GM18870 (cell line): ENCODE measurements at regions not wholly inside any gene's neighbourhood (a gene's known extent, or its start where the extent isn't known, plus 50 kb on each side); places are given as distances from the start of the nearest gene placed in this dataset.

Experiments
- ATAC-seq: cut with Tn5 transposase; IDR thresholded peaks from one replicate; pipeline ENCODE4 v1.9.1; 2021; ENCODE audit warnings: moderate library complexity; ENCODE audit not compliant: unreplicated experiment

GRCh38 chr6:150536835-150537234, 62.9 kb upstream of the PLEKHG1 start:
- ATAC-seq: no peak

DNA sequence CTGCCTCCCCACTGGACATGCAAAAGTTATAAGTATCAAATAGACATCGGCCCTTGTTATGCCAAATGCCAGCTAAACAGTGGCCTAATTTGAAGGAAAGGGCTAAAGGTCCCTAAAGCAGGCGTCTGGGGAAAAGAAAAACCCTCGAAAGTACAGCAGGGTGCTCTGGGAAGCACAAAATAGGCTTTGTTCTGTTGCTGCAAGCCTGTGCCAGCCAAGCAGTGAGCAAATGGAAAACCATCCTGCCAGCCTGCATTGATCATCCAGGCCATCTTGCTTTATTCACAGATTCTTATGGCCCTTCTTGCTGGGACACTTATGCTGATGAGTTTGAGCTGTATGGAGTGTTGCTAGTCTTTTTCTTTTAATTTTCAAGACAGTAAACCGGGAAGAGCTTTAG, 62.2 kb upstream of the PLEKHG1 start:
- no peak for ATAC-seq

DNA sequence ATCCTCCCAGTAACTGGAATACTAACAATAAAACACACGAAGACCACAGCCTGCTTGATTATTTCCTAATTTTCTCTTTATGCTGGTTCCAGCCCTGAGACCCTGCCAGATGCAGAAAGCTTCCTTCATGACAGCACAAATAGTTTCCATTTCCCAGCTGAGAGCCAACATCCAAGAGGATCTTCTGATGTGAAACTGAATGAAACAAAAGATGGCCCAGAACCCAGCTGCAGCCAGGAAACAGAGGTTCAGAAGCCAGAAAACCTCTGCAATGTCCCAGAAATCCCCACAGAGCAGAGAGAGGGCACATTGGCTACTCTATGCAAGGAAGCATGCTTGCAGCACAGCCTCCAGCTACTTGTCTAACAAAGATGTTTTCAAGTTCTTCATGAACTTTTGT, 61.8 kb upstream of the PLEKHG1 start:
- no peak for ATAC-seq

DNA sequence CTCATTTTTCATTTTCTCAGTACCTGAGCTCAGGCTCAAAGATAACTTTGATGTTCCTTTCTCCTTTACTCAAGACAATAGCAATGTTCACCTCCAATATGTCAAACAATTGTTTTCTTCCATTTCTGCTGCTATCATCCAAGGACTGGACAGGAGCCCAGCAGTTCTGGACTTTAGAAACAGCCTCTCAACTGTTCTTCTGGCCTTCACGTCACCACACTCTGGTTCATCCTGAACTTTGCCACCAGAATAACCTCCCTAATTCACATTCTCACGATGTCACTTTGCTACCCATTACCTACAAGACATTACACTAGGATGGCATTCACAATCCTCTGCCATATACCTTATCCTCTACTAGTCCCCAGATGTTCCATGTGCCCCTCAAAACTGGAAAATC, 60.6 kb upstream of the PLEKHG1 start:
- no peak for ATAC-seq

GRCh38 chr6:150539568-150539967, 60.1 kb upstream of the PLEKHG1 start:
- ATAC-seq: no peak

DNA sequence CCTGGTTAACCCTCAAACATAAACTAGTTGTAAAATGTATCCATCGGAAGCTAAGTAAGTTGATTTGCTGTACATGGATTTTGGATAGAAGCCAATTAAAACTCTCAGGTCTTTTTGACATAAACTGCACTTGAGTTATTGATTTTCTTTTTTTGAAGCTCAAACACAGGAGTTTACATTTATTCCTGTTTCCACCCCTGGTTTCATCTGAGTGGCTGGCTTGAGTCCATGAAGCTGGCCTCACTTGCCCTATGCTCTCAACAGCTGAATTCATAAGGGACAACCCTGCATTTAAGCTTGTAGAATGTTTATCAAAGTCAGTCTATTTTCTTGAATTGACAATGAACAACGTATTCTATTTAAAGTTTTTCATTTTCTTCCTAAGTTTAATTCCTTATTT, 58.1 kb upstream of the PLEKHG1 start:
- ATAC-seq: no peak

DNA sequence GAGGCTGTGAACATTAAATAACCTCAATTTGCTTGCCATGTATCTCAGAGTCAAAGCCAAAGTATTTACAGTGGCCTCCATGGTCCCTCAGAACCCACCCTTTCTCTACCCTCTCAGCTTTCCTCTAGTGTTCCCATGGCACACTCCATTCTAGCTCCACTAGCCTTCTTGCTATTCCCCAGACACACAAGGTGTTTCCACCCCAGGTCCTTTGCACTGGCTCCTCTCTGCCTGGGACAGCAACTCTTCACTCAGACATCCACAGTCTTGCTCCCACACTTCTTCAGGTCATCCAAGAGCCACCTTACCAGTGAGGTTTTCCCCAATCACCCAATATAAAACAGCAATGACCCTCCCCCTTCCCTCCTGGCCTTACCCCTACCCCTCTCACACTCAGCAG, 56.5 kb upstream of the PLEKHG1 start:
- ATAC-seq: no peak

GRCh38 chr6:150544793-150545192, 54.9 kb upstream of the PLEKHG1 start:
- no peak for ATAC-seq

DNA sequence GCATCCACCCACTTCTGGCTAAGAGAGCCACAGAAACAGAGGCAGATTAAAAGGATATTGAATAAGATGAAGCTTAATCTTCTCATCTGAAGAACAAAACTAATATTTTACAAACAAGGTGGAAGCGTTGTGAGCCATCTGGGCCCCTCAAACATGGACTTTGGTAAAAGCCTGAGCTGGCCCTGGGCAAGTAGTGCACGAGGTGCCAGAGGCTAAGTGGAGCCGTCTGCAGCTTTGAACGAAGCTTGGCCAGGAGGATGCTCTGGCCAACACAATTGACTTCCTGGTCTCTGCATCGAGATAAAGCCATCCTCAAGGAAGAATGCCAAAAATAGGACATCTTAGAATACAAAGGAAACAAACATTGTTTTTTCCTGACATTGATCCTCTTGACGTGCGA, 53.2 kb upstream of the PLEKHG1 start:
- no peak for ATAC-seq

DNA sequence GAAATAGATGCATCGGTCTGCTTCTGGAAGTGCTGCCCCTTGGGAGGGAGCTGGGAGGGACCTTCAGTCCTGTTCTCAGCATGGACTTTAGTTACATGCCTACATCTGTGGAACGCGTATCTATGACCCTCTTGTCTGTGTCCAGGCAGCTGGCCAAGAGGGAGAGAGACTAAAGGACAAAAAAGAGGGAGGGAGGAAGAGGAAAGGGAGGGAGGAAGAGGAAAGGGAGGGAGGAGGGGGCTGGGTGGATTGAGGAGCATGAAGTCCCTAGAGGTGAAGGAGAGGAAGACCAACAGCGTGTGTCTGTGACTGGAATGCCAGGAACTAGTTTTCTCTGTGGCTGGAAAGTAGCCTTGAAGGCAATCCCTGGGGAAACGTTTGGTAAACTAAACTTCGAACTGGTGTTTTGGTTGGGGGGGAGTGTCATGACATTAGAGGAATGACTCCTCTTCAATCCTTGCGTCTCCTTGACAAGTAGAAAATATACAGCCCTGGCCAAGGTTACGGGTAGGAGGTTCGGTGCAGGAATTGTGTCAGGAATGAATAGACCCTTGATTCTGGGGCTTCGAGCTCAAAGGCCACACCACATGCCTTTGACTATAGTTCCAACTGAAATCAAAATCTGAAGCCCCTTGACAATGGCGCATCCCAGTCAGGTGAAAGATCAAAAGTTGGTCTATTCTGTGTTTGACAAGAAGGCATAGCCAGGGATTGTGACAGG, 52.0 kb upstream of the PLEKHG1 start:
- ATAC-seq: no peak

DNA sequence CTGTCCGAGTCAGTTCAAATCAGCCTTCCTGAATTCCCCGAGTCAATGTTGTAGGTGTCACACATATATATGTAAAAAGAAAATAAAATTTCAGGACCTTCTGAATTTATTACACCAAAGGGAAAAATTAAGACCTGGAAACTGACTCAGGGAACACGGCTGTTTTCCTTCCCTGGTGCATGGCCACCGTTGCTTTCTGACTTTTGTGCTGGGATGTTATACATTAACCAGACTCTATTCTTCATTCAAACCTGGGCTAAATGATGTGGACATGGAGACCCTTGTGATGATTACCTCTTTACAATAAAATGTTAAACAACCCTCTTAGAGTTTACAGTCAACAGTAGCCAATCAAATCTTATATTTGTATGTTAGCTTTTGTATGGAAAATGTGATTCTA, 51.4 kb upstream of the PLEKHG1 start:
- no peak for ATAC-seq

- ATAC-seq: no peak
These were observed 50.7 kb upstream of the PLEKHG1 start for GRCh38 chr6:150549007-150549406.

DNA sequence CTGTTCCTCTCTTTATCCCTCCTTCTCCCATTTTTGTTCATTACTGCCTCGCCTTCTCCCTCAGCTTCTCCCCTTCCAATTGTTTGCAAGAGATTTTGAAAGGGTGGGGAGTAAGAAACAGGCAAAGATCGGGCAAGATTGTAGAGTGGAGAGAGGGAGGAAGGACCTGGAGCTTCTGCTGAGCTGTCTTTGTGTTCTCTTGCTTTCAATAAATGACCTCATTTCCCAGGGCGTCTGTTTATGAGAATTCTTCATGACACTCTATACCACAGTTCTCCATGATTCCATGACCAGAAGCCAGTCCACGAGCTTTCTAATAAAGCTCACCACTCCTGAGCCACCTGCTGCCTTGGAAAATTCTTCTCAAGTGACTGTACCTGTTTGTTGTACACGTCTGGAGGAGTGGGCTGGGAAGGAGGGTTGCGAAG, 50.0 kb upstream of the PLEKHG1 start:
- no peak for ATAC-seq
